Activated T-cell treated with anti-CD3 and anti-CD28 coated beads, Interleukin-2, amount 50 U/mL, for 24 hours (primary cell): ENCODE measurements at regions not wholly inside any gene's neighbourhood (a gene's known extent, or its start where the extent isn't known, plus 50 kb on each side); places are given as distances from the start of the nearest gene placed in this dataset.
"Not testable (repeated sequence)": the region's sequence is repeated elsewhere in the genome, so short reads cannot be mapped to it uniquely, and the experiment has no call there.

Source experiments
- DNase-seq: peaks from one replicate; pipeline ENCODE4 v3.0.0-alpha.2; 2020
- H3K27ac Mint-ChIP-seq: 2 replicates; pipeline ENCODE4 v1.8.0; 2020; ENCODE audit warnings: mild to moderate bottlenecking, mixed read lengths
- H3K27me3 Mint-ChIP-seq: 2 replicates; pipeline ENCODE4 v1.8.0; 2020; ENCODE audit warnings: mixed read lengths
- H3K36me3 Mint-ChIP-seq: 2 replicates; pipeline ENCODE4 v1.8.0; 2020; ENCODE audit warnings: low read depth, mixed read lengths
- H3K4me1 Mint-ChIP-seq: 2 replicates; pipeline ENCODE4 v1.8.0; 2020; ENCODE audit warnings: low read depth, mixed read lengths
- H3K4me3 Mint-ChIP-seq: 2 replicates; pipeline ENCODE4 v1.8.0; 2020; ENCODE audit warnings: mild to moderate bottlenecking, moderate library complexity, mixed read lengths
- H3K9me3 Mint-ChIP-seq: 2 replicates; pipeline ENCODE4 v1.8.0; 2020; ENCODE audit warnings: mixed read lengths

DNA sequence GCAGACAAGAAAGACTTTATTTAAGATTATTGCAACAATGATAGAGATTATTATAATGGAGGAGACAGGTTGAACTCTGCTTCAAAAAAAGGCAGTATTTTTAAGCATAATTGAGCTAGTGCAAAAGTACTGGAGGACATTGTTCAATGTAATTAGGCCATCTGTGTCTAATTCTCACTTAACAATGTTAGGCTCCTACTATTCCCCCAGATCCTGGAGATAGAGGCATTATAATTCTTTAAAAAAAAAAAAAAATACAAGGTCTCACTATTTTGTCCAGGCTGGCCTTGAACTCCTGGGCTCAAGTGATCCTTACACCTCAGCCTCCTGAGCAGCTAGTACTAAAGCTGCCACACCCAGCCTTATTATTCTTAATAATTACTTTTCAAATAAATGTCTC, 193.4 kb upstream of the NUDT12 start:
- Mint-ChIP-seq H3K4me3 (no peak overlapping the region), H3K4me1 (no peaks in the 10 kb centered on the region), H3K36me3 (no peaks in the 10 kb centered on the region), H3K27me3 (no peaks in the 10 kb centered on the region), H3K9me3 (no peaks in the 10 kb centered on the region), H3K27ac (no peak overlapping the region)
- DNase-seq = no peak

DNA sequence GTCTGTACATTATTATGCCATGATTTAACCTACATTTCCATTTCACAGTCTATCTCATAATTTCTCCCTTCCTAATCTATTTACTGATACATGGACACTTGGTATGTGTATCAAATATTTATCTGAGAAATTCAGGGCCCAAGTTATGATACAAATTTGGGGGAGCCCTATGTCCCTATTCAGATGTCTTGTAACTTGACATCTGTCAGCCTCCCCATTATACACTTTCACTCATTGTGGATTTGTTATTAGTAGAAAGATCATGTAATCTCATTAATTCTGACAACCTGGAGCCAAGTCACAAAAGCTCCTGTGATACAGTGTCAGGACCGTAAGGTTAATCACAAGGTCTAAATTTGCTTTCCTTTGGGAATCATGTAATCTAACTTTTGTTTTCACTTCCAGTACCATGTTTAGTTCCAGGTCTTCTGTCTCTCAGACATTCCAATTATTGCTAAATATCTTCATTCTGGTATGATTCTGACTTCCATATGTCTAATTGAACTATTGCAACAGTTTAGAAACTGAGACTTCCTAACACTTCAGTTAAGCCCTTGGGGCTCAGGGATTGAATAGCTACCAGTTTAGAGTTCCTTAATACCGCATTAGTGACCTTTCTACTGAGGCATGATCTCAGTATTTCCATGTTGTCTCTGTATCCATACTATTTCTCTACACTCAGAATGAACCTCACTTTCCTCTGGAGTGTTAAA, 182.9 kb upstream of the NUDT12 start:
- H3K36me3 Mint-ChIP-seq = no peaks in the 10 kb centered on the region
- H3K9me3 Mint-ChIP-seq = no peaks in the 10 kb centered on the region
- H3K27ac Mint-ChIP-seq = no peak overlapping the region
- H3K4me1 Mint-ChIP-seq = no peaks in the 10 kb centered on the region
- DNase-seq = no peak
- no peaks in the 10 kb centered on the region for H3K27me3 Mint-ChIP-seq
- no peak overlapping the region for H3K4me3 Mint-ChIP-seq

DNA sequence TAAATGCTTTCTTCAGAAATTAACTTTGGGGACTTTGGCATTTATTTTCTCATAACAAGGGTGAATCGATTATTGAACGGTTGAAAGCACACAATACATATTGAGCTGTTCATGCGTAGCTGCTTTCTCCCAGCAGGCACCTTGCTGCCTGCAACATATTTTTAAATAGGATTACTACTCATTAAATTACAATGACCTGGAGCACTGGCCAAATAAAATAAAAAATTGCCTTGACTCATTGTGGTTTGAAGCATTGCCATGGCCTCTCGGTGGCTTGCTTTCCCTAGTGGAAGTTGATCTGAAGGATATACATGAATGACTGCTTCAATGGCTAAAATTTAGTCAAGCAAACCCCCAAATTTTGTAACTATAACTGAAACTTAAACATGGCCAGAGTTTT, 181.6 kb upstream of the NUDT12 start:
- DNase-seq = no peak
- Mint-ChIP-seq H3K9me3 (no peaks in the 10 kb centered on the region), H3K4me3 (no peak overlapping the region), H3K4me1 (no peaks in the 10 kb centered on the region), H3K27me3 (no peaks in the 10 kb centered on the region), H3K36me3 (no peaks in the 10 kb centered on the region), H3K27ac (no peak overlapping the region)

DNA sequence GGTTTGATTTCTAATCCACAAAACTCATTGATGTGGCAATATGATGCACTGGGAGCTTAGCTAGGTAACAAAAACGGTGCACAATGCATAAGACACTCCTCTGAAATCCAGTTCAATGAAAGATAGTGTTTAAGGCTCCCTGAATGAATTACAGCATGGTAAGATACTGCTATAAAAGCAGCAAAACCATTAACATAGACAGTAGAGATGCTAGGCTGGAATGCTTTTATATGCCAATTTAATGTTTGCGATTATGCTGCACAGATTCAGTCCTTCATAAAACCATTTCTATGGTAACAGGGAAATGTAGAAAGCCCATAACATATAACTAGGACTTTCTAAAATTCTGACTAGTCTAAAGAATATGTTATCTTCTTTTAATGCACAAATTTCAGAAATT, 180.8 kb upstream of the NUDT12 start:
- DNase-seq = no peak
- Mint-ChIP-seq H3K4me1 (no peaks in the 10 kb centered on the region), H3K4me3 (no peak overlapping the region), H3K36me3 (no peaks in the 10 kb centered on the region), H3K27me3 (no peaks in the 10 kb centered on the region), H3K9me3 (peaks cover 4% of the 10 kb centered on the region), H3K27ac (no peak overlapping the region)

DNA sequence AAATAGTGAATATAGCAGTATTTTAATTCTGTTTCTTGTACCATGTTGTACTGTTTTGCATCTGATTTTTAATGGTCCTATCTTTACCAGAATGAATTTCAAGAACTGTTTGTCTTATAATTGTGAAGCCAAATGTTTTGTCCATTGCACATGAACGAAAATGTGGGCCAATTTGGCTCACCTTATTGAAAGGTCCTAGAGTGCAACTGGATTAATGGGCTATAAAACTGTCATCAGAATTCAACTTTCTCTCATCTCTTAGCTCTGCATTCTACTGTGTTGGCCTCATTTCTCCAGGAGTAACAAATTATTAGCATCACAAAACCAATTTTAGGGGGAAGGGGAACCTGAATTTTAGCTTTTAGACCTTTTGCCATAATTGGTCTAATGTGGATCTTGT, 179.4 kb upstream of the NUDT12 start:
- Mint-ChIP-seq H3K4me3 (no peak overlapping the region), H3K9me3 (peaks cover 4% of the 10 kb centered on the region), H3K4me1 (no peaks in the 10 kb centered on the region), H3K27ac (no peak overlapping the region), H3K27me3 (no peaks in the 10 kb centered on the region), H3K36me3 (no peaks in the 10 kb centered on the region)
- no peak for DNase-seq

DNA sequence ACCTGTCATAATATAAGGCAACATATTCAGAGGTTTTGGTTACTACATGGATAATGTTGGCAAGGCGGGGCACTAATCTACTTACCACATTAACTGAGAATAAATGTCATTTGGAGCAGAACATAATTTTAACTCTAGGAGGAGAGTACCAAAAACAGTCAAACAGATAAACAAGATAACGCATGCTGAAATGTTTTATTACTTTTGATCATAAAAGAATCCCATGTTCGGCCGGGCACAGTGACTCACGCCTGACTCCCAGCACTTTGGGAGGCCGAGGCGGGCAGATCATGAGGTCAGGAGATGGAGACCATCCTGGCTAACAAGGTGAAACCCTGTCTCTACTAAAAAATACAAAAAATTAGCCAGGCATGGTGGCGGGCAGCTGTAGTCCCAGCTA, 173.8 kb upstream of the NUDT12 start:
- not testable (repeated sequence) for H3K36me3 Mint-ChIP-seq, H3K27me3 Mint-ChIP-seq, DNase-seq, H3K27ac Mint-ChIP-seq, H3K4me3 Mint-ChIP-seq, H3K4me1 Mint-ChIP-seq
- H3K9me3 Mint-ChIP-seq = peaks cover 16% of the 10 kb centered on the region

DNA sequence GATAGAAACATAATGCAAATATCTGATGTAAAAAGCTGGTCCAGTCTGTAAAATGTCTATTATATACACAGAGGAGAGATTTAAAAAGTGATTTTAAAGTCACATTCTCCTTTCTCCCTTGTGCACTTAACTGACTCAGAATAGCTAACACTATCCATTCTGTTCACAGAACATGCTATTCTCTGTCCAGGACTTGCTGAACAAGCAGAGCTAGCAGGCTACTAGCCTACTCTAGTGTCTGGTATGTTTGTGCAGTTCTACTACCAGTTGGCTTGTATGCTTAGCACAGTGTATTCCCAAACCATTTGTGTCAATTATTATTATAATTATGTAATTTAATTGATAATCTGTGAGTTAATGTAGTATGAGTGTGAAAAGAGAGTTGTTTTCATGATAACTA, 161.7 kb upstream of the NUDT12 start:
- no peak overlapping the region for H3K27ac Mint-ChIP-seq
- no peak overlapping the region for H3K4me3 Mint-ChIP-seq
- H3K4me1 Mint-ChIP-seq = no peaks in the 10 kb centered on the region
- no peak for DNase-seq
- no peaks in the 10 kb centered on the region for H3K36me3 Mint-ChIP-seq
- no peaks in the 10 kb centered on the region for H3K27me3 Mint-ChIP-seq
- peaks cover 15% of the 10 kb centered on the region for H3K9me3 Mint-ChIP-seq

DNA sequence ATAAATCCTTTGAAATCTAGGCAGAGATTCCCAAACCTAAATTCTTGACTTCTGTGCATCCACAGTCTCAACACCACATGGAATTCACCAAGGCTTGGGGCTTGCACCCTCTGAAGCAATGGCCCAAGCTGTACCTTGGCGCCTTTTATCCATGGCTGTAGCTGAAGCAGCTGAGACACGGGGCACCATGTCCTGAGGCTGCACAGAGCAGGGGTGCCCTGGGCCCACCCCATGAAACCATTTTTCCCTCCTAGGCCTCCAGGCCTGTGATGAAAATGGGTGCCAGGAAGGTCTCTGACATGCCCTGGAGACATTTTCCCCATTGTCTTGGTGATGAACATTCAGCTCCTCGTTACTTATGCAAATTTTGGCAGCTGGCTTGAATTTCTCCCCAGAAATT, 158.6 kb upstream of the NUDT12 start:
- DNase-seq = no peak
- no peaks in the 10 kb centered on the region for H3K4me1 Mint-ChIP-seq
- H3K36me3 Mint-ChIP-seq = no peaks in the 10 kb centered on the region
- peaks cover 12% of the 10 kb centered on the region for H3K9me3 Mint-ChIP-seq
- H3K27me3 Mint-ChIP-seq = no peaks in the 10 kb centered on the region
- H3K27ac Mint-ChIP-seq = no peak overlapping the region
- no peak overlapping the region for H3K4me3 Mint-ChIP-seq

DNA sequence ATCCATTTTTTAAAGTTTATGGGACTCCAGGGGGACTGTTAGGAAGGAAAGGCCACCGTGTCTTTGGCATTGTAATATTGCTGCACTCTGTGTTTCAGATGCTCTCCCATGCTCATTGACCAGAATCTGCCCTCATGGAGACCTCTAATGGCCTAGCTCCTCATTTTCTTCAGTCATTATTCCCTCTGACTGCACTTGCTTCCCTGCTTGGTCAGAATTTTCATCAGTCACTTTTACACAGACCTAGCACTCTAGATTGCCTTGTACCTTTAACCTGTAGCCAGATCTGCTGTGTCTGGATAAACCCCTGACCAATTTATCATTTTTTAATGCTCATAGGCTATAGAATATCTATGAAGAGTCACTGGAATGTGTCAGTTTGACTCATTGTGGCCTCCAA, 155.5 kb upstream of the NUDT12 start:
- no peaks in the 10 kb centered on the region for H3K36me3 Mint-ChIP-seq
- no peaks in the 10 kb centered on the region for H3K27me3 Mint-ChIP-seq
- no peak for DNase-seq
- peaks cover 12% of the 10 kb centered on the region for H3K9me3 Mint-ChIP-seq
- no peak overlapping the region for H3K4me3 Mint-ChIP-seq
- no peak overlapping the region for H3K27ac Mint-ChIP-seq
- H3K4me1 Mint-ChIP-seq = no peaks in the 10 kb centered on the region

DNA sequence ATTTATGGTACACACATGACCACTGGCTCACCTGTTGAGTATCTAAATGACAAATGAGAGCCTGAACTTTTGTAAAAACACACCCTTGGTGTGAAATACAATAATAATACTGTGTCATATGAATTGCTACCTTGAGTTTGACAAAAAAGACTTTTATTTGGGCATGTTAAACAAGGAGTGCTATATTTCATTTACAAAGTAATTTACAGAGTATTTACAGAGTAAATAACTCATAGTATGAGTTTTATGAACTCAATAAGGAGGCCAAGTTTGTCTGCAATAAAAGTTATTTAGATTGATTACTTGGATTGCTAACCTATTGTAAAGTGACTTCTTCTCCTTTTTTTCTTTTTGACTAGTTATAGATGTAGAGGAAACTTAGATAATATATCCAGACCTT, 146.0 kb upstream of the NUDT12 start:
- no peak overlapping the region for H3K4me3 Mint-ChIP-seq
- no peaks in the 10 kb centered on the region for H3K9me3 Mint-ChIP-seq
- DNase-seq = no peak
- no peak overlapping the region for H3K27ac Mint-ChIP-seq
- H3K36me3 Mint-ChIP-seq = no peaks in the 10 kb centered on the region
- H3K4me1 Mint-ChIP-seq = no peaks in the 10 kb centered on the region
- no peaks in the 10 kb centered on the region for H3K27me3 Mint-ChIP-seq

DNA sequence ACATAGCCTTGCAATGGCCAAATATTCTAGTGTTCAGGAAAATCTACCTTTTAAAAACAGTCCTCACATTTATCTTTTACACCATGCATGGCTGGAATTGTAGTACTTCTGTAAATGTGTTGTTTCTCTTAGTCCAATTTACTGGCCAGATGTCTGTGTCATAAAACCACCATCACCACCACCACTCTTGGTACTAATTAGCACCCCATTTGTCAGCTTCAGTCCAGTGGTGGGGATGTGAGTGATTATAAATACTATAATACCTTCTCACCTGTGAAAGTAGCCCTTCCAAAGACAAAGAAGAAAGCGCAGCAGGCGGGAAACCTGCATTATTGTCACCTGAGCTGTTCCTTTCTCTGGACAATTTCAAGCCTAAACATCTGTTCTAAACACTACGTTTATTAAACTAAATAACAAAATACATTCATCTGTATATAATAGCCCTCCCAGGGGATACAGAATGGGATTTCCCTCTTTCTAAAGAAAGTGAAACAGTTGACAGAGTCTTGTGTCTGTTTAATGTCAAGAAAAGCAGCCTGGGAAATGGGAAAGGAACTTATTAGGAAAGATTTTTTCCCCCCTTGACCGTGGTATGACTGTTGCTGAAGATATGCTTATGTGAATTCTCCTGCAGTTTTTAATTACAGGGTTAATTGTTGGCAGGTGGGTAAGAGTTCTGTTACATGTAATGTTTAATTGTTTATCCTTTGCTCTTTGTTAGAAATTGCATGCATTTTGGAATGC, 144.5 kb upstream of the NUDT12 start:
- no peaks in the 10 kb centered on the region for H3K9me3 Mint-ChIP-seq
- no peaks in the 10 kb centered on the region for H3K4me1 Mint-ChIP-seq
- DNase-seq = no peak
- no peak overlapping the region for H3K27ac Mint-ChIP-seq
- H3K36me3 Mint-ChIP-seq = no peaks in the 10 kb centered on the region
- no peak overlapping the region for H3K4me3 Mint-ChIP-seq
- no peaks in the 10 kb centered on the region for H3K27me3 Mint-ChIP-seq

DNA sequence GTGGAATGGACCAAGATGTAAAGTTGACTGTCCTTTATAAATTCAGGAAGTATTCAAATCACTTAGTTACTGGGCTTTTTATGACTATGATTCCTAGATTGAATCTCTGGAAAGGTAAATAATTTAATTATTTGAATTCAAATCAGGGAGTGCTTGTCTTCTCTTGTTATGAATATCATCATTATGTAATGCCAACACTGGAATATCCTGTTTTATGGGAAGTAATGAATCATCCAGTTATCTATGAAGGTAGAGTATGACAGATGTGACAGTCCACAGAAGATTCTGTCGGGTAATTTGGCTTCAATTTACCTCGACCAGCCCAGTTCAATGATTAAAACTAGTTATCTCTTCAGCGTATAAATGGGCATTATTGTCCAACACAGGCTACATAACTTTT, 141.0 kb upstream of the NUDT12 start:
- DNase-seq = no peak
- Mint-ChIP-seq H3K36me3 (no peaks in the 10 kb centered on the region), H3K4me1 (no peaks in the 10 kb centered on the region), H3K27ac (no peak overlapping the region), H3K9me3 (no peaks in the 10 kb centered on the region), H3K4me3 (no peak overlapping the region), H3K27me3 (no peaks in the 10 kb centered on the region)

DNA sequence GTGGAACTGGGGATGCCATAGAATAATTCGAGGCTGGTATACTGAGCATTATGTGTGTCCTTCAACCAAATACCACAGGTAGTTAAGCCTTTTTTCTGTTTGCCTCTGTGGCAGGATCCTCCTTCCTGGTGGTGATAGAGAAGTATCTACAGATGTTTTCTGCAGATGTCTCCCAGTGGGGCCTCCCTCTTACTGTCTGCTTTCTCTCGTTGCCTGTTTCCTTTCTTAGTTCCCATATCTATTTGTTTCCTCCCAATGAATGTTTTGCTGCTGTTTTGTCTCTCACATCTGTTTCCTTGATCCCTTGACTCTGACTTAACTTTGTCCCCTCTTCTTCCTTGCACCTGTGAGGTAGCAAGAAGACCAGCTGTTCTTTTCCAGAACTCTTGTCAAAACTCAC, 130.9 kb upstream of the NUDT12 start:
- Mint-ChIP-seq H3K4me3 (no peak overlapping the region), H3K36me3 (no peaks in the 10 kb centered on the region), H3K4me1 (no peaks in the 10 kb centered on the region), H3K27ac (no peak overlapping the region), H3K9me3 (no peaks in the 10 kb centered on the region), H3K27me3 (no peaks in the 10 kb centered on the region)
- DNase-seq = no peak

DNA sequence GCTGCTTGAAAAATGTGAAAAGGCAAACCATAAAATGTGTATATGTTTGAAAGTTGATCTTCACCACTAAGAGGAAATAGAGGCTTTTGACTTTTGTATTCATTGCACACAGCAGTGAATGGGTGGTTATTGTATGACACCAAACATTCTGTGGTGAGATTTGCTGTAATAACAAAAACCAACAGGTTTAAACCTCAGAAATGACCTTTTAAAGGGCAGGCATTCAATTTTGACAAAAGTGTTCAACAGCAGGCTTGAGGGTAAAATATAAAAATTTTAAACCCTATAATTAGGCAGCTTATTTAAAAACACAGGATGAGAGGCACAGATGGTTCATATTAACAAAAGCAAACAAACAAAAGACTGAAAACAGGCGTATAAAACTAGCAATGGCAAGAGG, 128.1 kb upstream of the NUDT12 start:
- H3K36me3 Mint-ChIP-seq = no peaks in the 10 kb centered on the region
- H3K9me3 Mint-ChIP-seq = no peaks in the 10 kb centered on the region
- H3K27ac Mint-ChIP-seq = no peak overlapping the region

DNA sequence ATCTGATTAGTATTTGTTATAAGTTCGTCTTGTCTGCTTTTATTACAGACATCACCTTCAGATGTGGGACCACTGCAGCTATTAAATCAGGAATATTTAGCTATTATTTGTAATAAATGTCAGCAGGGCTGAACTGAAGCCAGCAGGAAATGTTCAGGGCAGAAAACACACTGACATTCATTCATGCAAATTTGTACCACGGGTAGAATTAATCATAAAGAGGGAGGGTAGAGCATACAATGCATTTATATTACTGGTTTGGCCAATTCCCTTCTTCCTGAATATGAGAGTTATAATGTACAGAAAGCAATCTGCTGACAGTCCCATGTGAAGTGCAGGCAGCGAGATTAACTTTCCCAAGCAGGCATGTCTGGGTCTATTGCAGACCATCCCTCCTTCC, 117.3 kb upstream of the NUDT12 start:
- Mint-ChIP-seq H3K27ac (no peak overlapping the region), H3K9me3 (no peaks in the 10 kb centered on the region), H3K4me3 (no peak overlapping the region), H3K27me3 (no peaks in the 10 kb centered on the region), H3K4me1 (no peaks in the 10 kb centered on the region), H3K36me3 (no peaks in the 10 kb centered on the region)
- no peak for DNase-seq

More for the DNA sequence above, 128.1 kb upstream of the NUDT12 start:
- no peak for DNase-seq
- H3K4me3 Mint-ChIP-seq = no peak overlapping the region
- H3K4me1 Mint-ChIP-seq = no peaks in the 10 kb centered on the region
- no peaks in the 10 kb centered on the region for H3K27me3 Mint-ChIP-seq
